ENCODE measurements at regions not wholly inside any gene's neighbourhood (a gene's known extent, or its start where the extent isn't known, plus 50 kb on each side); places are given as distances from the start of the nearest gene placed in this dataset.

- BruUV-seq (replicated peaks): no TSS peak
- ChIA-PET POLR2A (no interaction called here), CTCF (no interaction called here)
- Histone ChIP-seq H3K4me3 (replicated peaks in 1 of 3; ENCODE audit: insufficient read depth in 1 of 3, low read depth in 1 of 3, low read length in 3 of 3) (no peak overlapping the region), H3K4me2 (ENCODE audit: insufficient read depth, low read length) (no peak overlapping the region), H3K9me1 (replicated peaks; ENCODE audit: control insufficient read depth, extremely low read depth, insufficient read depth, low read length) (no peaks in the 10 kb centered on the region), H3K9me3 (replicated peaks; ENCODE audit: control insufficient read depth, insufficient read depth, low read length) (no peaks in the 10 kb centered on the region), H3K27me3 (ENCODE audit: control insufficient read depth in 2 of 2, insufficient read depth in 2 of 2, low read length in 2 of 2) (no peaks in the 10 kb centered on the region), H3K27ac (ENCODE audit: insufficient read depth, low read depth, low read length) (no peak overlapping the region), H4K20me1 (replicated peaks; ENCODE audit: control insufficient read depth, extremely low read depth, insufficient read depth, low read length) (no peaks in the 10 kb centered on the region), H3K36me3 (ENCODE audit: control insufficient read depth in 2 of 2, extremely low read depth in 1 of 2, insufficient read depth in 2 of 2, low read length in 2 of 2) (no peaks in the 10 kb centered on the region), H3K9ac (replicated peaks; ENCODE audit: extremely low read depth, insufficient read depth, low read length) (no peak overlapping the region), H3K4me1 (ENCODE audit: control insufficient read depth, extremely low read depth, insufficient read depth, low read length) (no peaks in the 10 kb centered on the region), H3K79me2 (ENCODE audit: control insufficient read depth, insufficient read depth, low read length) (no peaks in the 10 kb centered on the region), H2AFZ (ENCODE audit: low read depth, low read length) (no peak overlapping the region)
- FAIRE-seq (no peak), DNase-seq (ENCODE audit: low read depth, low spot score) (no peak)
- dilution Hi-C loops (cut with MboI; ENCODE audit: extremely low pct_ligation_motif_present, low sequenced_read_pairs) (no loop called here), intact Hi-C loops (cut with micrococcal nuclease) (no loop called here)
- TF ChIP-seq JUN (IDR thresholded peaks at IDR 0.05; ENCODE audit: borderline replicate concordance, insufficient read depth, insufficient read length, low read depth): no peak
- no peak for TF ChIP-seq POLR2AphosphoS5 (IDR thresholded peaks at IDR 0.05; ENCODE audit: insufficient read depth, low read depth, low read length)
- TF ChIP-seq FOS (IDR thresholded peaks at IDR 0.05; ENCODE audit: borderline replicate concordance, insufficient read depth, low read length): no peak
- TF ChIP-seq EZH2 (IDR thresholded peaks at IDR 0.05; ENCODE audit: borderline replicate concordance, low read depth, low read length, severe bottlenecking): no peak
- no peak for TF ChIP-seq POLR2A (IDR thresholded peaks at IDR 0.05; ENCODE audit: low read depth, low read length)
- no peak for TF ChIP-seq MYC (IDR thresholded peaks at IDR 0.05; ENCODE audit: low read depth, low read length)
- no peak for TF ChIP-seq CTCF (IDR thresholded peaks at IDR 0.05; ENCODE audit: extremely low read depth in 1 of 2, insufficient read depth in 1 of 2, low read depth in 1 of 2, low read length in 2 of 2)
- TF ChIP-seq MAX (IDR thresholded peaks at IDR 0.05; ENCODE audit: insufficient read depth, insufficient read length): no peak
- no peak for TF ChIP-seq GATA2 (IDR thresholded peaks at IDR 0.05; ENCODE audit: insufficient read depth, insufficient read length, low read depth, low read length)
Observed at GRCh38 chr9:109939698-109940342, 159.8 kb downstream of the PALM2AKAP2 start.

Data from endothelial cell of umbilical vein (primary cell).